AG10803 (cell line): ENCODE measurements at regions not wholly inside any gene's neighbourhood (a gene's known extent, or its start where the extent isn't known, plus 50 kb on each side); places are given as distances from the start of the nearest gene placed in this dataset.
"Not testable (repeated sequence)": the region's sequence is repeated elsewhere in the genome, so short reads cannot be mapped to it uniquely, and the experiment has no call there.

Experiments used
- DNase-seq: peaks from one replicate; pipeline ENCODE4 v3.0.0; 2010; ENCODE audit warnings: low read depth
- H3K4me3 ChIP-seq: 2 replicates; pipeline ENCODE4 v1.5.1; 2011; ENCODE audit warnings: mild to moderate bottlenecking, low read length, control low read depth
- TF ChIP-seq, protein P1 (sequence below): conservative IDR thresholded peaks from 2 replicates; pipeline ENCODE4 v1.5.1; 2011; ENCODE audit warnings: mild to moderate bottlenecking, low read length, control low read depth, inconsistent platforms

DNA sequence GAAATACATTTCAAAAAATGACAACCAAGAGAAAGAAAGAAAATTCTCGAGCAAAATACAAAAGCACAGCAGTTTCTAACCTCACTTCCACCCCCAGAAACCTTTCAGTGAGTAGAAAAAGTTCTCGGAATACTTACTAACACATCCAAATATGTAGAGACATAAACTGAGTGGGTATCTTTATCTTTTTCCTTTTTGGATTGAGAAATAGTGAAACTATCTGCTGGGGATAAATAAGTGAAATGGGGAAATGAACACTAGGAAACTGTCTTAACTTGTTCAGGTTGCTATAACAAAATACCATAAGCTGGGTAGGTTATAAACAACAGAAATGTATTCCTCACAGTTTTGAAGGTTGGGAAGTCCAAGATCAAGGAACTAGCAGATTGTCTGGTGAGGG, 72.0 kb downstream of the VCAM1 start:
- no peak overlapping the region for H3K4me3 ChIP-seq
- TF ChIP-seq, protein P1, sequence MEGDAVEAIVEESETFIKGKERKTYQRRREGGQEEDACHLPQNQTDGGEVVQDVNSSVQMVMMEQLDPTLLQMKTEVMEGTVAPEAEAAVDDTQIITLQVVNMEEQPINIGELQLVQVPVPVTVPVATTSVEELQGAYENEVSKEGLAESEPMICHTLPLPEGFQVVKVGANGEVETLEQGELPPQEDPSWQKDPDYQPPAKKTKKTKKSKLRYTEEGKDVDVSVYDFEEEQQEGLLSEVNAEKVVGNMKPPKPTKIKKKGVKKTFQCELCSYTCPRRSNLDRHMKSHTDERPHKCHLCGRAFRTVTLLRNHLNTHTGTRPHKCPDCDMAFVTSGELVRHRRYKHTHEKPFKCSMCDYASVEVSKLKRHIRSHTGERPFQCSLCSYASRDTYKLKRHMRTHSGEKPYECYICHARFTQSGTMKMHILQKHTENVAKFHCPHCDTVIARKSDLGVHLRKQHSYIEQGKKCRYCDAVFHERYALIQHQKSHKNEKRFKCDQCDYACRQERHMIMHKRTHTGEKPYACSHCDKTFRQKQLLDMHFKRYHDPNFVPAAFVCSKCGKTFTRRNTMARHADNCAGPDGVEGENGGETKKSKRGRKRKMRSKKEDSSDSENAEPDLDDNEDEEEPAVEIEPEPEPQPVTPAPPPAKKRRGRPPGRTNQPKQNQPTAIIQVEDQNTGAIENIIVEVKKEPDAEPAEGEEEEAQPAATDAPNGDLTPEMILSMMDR = no peak
- DNase-seq = no peak

DNA sequence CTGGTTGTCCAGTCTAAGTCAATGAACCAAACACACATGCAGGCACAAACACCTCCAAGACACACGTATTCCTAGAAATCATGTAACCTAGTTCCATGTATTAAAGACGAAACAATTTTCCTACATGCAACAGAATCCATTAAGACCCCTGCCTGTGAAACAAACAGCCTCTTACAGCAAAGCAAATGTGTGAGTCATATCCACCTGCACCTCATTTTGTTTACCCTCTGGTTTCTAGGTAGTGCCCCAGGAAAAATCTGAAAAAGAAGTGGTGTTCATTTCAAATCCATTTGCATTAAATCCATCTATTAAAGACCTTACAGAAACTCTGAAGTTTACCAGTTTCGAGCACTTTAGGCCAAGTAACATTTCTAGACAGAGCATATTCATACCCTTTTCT, 74.1 kb downstream of the VCAM1 start:
- no peak overlapping the region for H3K4me3 ChIP-seq
- TF ChIP-seq, protein P1 = no peak
- DNase-seq = no peak

DNA sequence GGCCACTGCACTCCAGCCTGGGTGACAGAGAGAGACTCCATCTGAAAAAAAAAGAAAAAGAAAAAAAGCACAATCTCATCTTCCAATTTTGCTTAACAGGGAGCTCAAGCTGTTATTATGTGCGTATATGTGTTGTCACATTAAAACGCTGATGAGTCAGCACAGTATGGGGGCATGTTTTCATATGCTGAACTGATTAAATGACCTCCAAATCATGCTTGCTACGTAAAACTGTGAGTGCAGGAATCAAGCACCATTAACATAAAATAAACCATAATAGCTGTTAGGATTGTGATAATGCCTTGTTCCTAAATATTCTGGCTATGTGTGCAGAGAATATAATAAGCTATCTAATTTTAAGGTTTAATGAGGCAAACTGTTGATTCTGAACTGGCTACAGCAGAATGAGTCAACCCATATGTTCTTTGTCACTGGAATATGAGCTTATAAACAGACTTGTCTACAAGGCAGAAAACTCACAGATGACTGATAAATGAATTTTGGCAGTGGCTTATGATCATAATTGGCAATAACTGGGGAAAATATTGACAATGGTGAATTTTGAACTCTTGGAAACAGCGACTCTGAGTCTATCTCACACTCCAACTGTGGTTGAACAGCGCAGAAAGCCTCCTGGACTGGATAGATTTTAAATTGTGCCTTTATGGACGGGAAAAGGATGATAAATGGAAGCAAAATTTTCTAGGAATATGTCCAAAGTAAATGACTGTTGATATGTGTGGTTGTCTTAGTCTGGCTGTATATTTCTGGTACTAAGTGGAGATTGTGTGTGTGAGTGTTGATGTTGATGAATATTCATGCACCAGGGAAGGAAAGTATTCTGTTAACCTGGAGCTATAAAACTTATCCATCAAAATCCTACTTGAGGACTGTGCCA, 75.5 kb downstream of the VCAM1 start:
- TF ChIP-seq, protein P1 = no peak
- no peak overlapping the region for H3K4me3 ChIP-seq
- DNase-seq = peak; percentile 21

DNA sequence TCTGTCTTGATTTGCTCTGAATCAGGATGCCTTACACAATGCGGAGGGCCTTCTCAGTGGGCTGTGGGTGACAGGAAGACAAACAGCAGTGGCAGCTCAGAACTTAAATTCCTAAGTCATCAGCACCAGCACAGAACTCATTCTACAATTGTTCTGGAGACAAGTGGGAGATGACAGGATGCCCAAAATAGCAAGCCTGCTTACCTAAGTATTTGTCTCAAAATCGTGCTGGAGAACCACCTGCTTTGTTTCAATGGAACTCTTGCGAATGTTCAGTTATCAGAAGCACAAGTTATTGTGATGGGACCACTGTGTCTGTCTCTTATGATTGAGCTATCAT, 76.1 kb downstream of the VCAM1 start:
- TF ChIP-seq, protein P1 = no peak
- DNase-seq = no peak
- no peak overlapping the region for H3K4me3 ChIP-seq

DNA sequence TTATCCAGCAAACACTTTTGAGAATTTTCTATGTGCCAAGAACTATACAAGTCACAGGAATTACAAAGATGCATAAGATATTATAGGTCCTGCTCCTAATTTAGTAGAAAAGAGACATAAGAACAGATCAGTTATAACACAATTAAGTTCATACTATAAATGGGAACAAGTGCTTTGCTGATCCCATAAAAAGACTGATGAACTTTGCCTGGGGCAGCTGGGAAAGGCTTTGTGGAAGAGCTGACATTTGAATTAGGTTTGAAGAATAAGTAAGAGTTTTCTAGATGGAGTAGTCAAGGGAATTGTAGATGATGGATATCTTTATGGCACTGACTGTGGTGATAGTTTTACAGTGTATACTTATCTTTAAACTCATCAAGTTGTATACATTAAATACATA, 76.5 kb downstream of the VCAM1 start:
- DNase-seq = no peak
- TF ChIP-seq, protein P1 = no peak
- no peak overlapping the region for H3K4me3 ChIP-seq

DNA sequence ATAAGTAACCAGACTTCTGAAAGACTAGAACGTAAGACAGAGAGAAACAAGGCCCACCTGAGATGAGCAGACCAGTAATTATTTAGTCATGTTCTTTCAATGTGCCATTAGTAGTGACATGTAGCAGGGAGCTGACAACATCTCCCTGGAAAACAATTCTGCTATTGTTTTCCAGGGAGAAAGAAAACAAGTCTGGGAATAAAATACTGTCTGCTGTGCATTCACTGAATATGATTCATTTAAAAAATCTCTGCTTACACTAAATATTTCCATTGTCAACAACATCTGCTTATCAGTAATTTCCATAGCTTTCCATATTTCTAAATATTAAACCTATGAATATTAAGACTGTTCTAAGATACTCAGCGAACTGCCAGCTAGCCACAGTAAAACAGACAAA, 80.0 kb downstream of the VCAM1 start:
- no peak for DNase-seq
- no peak overlapping the region for H3K4me3 ChIP-seq
- TF ChIP-seq, protein P1 = no peak

DNA sequence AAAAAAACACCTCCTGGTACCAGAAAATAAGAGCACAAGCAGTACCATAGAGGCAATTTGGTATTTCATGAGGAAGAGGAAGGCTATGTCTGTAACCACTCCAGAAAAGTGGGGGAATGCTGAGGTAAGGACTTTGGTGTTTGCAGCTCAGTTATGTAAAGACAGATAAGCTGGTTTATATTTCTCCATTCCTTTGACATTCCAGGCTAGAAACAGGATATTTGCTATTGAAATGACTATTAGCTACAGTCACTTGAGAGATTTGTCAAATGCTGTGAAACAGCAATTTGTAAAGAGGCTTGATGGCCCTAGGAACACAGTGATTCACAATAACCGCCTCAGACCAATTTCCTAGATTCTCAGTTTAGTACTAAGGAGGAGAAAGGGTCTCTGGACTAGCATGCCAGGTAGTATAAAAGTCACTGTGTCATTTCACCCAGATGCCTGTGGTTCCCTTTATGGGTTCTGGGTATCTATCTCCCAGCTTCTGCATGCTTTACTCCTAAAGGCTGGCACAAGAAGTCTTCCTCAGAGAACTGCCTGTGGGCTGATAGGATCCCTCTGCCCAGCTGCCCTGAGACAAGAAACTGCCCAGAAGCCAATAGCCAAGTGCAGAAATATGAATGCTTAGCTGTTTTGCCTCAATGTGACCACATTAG, 80.5 kb downstream of the VCAM1 start:
- no peak overlapping the region for H3K4me3 ChIP-seq
- TF ChIP-seq, protein P1 = no peak
- DNase-seq = peak; percentile 33

DNA sequence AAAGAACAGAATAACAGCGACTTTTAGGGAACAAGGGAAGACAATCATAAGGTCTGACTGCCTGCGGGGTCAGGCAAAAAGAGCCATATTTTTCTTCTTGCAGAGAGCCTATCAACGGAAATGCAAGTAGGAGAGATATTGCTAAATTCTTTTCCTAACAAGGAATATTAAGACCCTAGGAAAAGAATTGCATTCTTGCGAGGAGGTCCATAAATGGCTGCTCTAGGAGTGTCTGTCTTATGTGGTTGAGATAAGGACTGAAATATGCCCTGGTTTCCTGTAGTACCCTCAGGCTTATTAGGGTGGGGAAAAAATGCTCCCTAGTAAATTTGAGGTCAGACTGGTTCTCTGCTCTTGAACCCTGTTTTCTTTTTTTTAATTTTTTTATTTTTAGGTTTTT, 81.7 kb downstream of the VCAM1 start:
- H3K4me3 ChIP-seq, DNase-seq: not testable (repeated sequence)

DNA sequence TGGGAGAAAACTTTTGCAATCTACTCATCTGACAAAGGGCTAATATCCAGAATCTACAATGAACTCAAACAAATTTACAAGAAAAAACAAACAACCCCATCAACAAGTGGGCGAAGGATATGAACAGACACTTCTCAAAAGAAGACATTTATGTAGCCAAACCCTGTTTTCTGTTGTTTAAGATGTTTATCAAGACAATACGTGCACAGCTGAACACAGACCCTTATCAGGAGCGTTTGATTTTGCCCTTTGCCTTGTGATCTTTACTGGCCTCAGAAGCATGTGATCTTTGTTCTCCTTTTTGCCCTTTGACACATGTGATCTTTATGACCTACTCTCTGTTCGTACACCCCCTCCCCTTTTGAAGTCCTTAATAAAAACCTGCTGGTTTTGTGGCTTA, 83.7 kb downstream of the VCAM1 start:
- DNase-seq, H3K4me3 ChIP-seq: not testable (repeated sequence)
